HEK293 (cell line): ENCODE measurements at regions not wholly inside any gene's neighbourhood (a gene's known extent, or its start where the extent isn't known, plus 50 kb on each side); places are given as distances from the start of the nearest gene placed in this dataset.

Experiments used
- GLIS1 ChIP-seq: fragments of 450-650 bp; formaldehyde crosslinking; IDR thresholded peaks from 2 replicates; pipeline ENCODE4 v1.5.1; 2016; ENCODE audit warnings: missing biosample characterization, missing genetic modification characterization
- KLF16 ChIP-seq: fragments of 450-650 bp; formaldehyde crosslinking; IDR thresholded peaks from 2 replicates; pipeline ENCODE4 v1.5.1; 2017; ENCODE audit warnings: missing biosample characterization, missing genetic modification characterization
- KLF8 ChIP-seq: fragments of 450-650 bp; formaldehyde crosslinking; IDR thresholded peaks from 2 replicates; pipeline ENCODE4 v1.5.1; 2016; ENCODE audit warnings: missing biosample characterization, missing genetic modification characterization
- MYNN ChIP-seq: fragments of 450-650 bp; formaldehyde crosslinking; IDR thresholded peaks from 2 replicates; pipeline ENCODE4 v1.5.1; 2016; ENCODE audit warnings: missing biosample characterization, missing genetic modification characterization, borderline replicate concordance
- PBX3 ChIP-seq: sonication (generic); formaldehyde crosslinking; IDR thresholded peaks from 2 replicates; pipeline ENCODE4 v1.8.1; 2022; ENCODE audit warnings: mild to moderate bottlenecking, moderate library complexity, missing genetic modification reagents
- TCF7L2 ChIP-seq: IDR thresholded peaks from 2 replicates; pipeline ENCODE4 v1.6.1; 2011; ENCODE audit warnings: low read depth, mild to moderate bottlenecking, inconsistent platforms, low read length, moderate library complexity, borderline replicate concordance
- WT1 ChIP-seq: fragments of 450-650 bp; formaldehyde crosslinking; IDR thresholded peaks from 2 replicates; pipeline ENCODE4 v1.5.1; 2016; ENCODE audit warnings: missing biosample characterization, missing genetic modification characterization
- ZFP37 ChIP-seq: fragments of 450-650 bp; formaldehyde crosslinking; IDR thresholded peaks from 2 replicates; pipeline ENCODE4 v1.5.1; 2016; ENCODE audit warnings: missing biosample characterization, missing genetic modification characterization
- ZFP41 ChIP-seq: fragments of 450-650 bp; formaldehyde crosslinking; IDR thresholded peaks from 2 replicates; pipeline ENCODE4 v1.5.1; 2016; ENCODE audit warnings: missing biosample characterization, missing genetic modification characterization, borderline replicate concordance
- ZNF10 ChIP-seq: fragments of 450-650 bp; formaldehyde crosslinking; IDR thresholded peaks from 2 replicates; pipeline ENCODE4 v1.5.1; 2017; ENCODE audit warnings: missing biosample characterization, missing genetic modification characterization
- ZNF112 ChIP-seq: fragments of 450-650 bp; formaldehyde crosslinking; IDR thresholded peaks from 2 replicates; pipeline ENCODE4 v1.5.0; 2017; ENCODE audit warnings: missing biosample characterization, missing genetic modification characterization
- ZNF132 ChIP-seq: fragments of 450-650 bp; formaldehyde crosslinking; IDR thresholded peaks from 2 replicates; pipeline ENCODE4 v1.5.1; 2017; ENCODE audit warnings: missing biosample characterization, missing genetic modification characterization, borderline replicate concordance
- ZNF133 ChIP-seq: fragments of 450-650 bp; formaldehyde crosslinking; IDR thresholded peaks from 2 replicates; pipeline ENCODE4 v1.5.1; 2016; ENCODE audit warnings: missing biosample characterization, missing genetic modification characterization
- ZNF155 ChIP-seq: fragments of 450-650 bp; formaldehyde crosslinking; IDR thresholded peaks from 2 replicates; pipeline ENCODE4 v1.5.1; 2016; ENCODE audit warnings: missing biosample characterization, missing genetic modification characterization
- ZNF16 ChIP-seq: fragments of 450-650 bp; formaldehyde crosslinking; IDR thresholded peaks from 2 replicates; pipeline ENCODE4 v1.5.1; 2016; ENCODE audit warnings: low read depth, missing biosample characterization, missing genetic modification characterization
- ZNF202 ChIP-seq: fragments of 450-650 bp; formaldehyde crosslinking; IDR thresholded peaks from 2 replicates; pipeline ENCODE4 v1.5.1; 2016; ENCODE audit warnings: missing biosample characterization, missing genetic modification characterization, borderline replicate concordance
- ZNF211 ChIP-seq: fragments of 450-650 bp; formaldehyde crosslinking; IDR thresholded peaks from 2 replicates; pipeline ENCODE4 v1.5.1; 2016; ENCODE audit warnings: low read depth, missing biosample characterization, missing genetic modification characterization
- ZNF23 ChIP-seq: fragments of 450-650 bp; formaldehyde crosslinking; IDR thresholded peaks from 2 replicates; pipeline ENCODE4 v1.5.1; 2016; ENCODE audit warnings: missing biosample characterization, missing genetic modification characterization, borderline replicate concordance
- ZNF324 ChIP-seq: fragments of 450-650 bp; formaldehyde crosslinking; IDR thresholded peaks from 2 replicates; pipeline ENCODE4 v1.5.1; 2016; ENCODE audit warnings: missing biosample characterization, missing genetic modification characterization
- ZNF354C ChIP-seq: fragments of 450-650 bp; formaldehyde crosslinking; IDR thresholded peaks from 2 replicates; pipeline ENCODE4 v1.5.1; 2016; ENCODE audit warnings: missing biosample characterization, missing genetic modification characterization, low read depth, borderline replicate concordance
- ZNF488 ChIP-seq: fragments of 450-650 bp; formaldehyde crosslinking; IDR thresholded peaks from 2 replicates; pipeline ENCODE4 v1.5.1; 2016; ENCODE audit warnings: missing biosample characterization, missing genetic modification characterization
- ZNF585B ChIP-seq: fragments of 450-650 bp; formaldehyde crosslinking; IDR thresholded peaks from 2 replicates; pipeline ENCODE4 v1.5.1; 2016; ENCODE audit warnings: missing biosample characterization, missing genetic modification characterization
- ZNF610 ChIP-seq: fragments of 450-650 bp; formaldehyde crosslinking; IDR thresholded peaks from 2 replicates; pipeline ENCODE4 v1.5.1; 2016; ENCODE audit warnings: missing biosample characterization, missing genetic modification characterization, borderline replicate concordance
- ZNF660 ChIP-seq: fragments of 450-650 bp; IDR thresholded peaks from 2 replicates; pipeline ENCODE4 v1.5.1; 2018; ENCODE audit warnings: missing biosample characterization, mild to moderate bottlenecking, missing genetic modification characterization
- ZNF664 ChIP-seq: fragments of 450-650 bp; formaldehyde crosslinking; IDR thresholded peaks from 2 replicates; pipeline ENCODE4 v1.5.1; 2016; ENCODE audit warnings: missing biosample characterization, missing genetic modification characterization
- ZNF670 ChIP-seq: fragments of 450-650 bp; formaldehyde crosslinking; IDR thresholded peaks from 2 replicates; pipeline ENCODE4 v1.5.1; 2016; ENCODE audit warnings: missing biosample characterization, missing genetic modification characterization, low read depth
- ZNF830 ChIP-seq: fragments of 450-650 bp; IDR thresholded peaks from 2 replicates; pipeline ENCODE4 v1.5.0; 2018; ENCODE audit warnings: missing biosample characterization, missing genetic modification characterization, low read depth, mild to moderate bottlenecking, moderate library complexity
- ZSCAN23 ChIP-seq: fragments of 450-650 bp; formaldehyde crosslinking; IDR thresholded peaks from 2 replicates; pipeline ENCODE4 v1.5.1; 2016; ENCODE audit warnings: missing biosample characterization, missing genetic modification characterization
- ZSCAN30 ChIP-seq: fragments of 450-650 bp; IDR thresholded peaks from 2 replicates; pipeline ENCODE4 v1.5.1; 2018; ENCODE audit warnings: missing biosample characterization, mild to moderate bottlenecking, missing genetic modification characterization, moderate library complexity
- ZXDB ChIP-seq: fragments of 450-650 bp; formaldehyde crosslinking; IDR thresholded peaks from 2 replicates; pipeline ENCODE4 v1.5.1; 2016; ENCODE audit warnings: missing biosample characterization, missing genetic modification characterization
- TF ChIP-seq, protein P1 (sequence below): fragments of 450-650 bp; formaldehyde crosslinking; IDR thresholded peaks from 2 replicates; pipeline ENCODE4; 2016; ENCODE audit warnings: missing biosample characterization, missing genetic modification characterization
- TF ChIP-seq, protein P2 (sequence below): IDR thresholded peaks from 2 replicates; pipeline ENCODE4 v1.6.1; 2011; ENCODE audit warnings: mild to moderate bottlenecking, low read depth, low read length, borderline replicate concordance
- TF ChIP-seq, protein P3 (sequence below): fragments of 450-650 bp; formaldehyde crosslinking; IDR thresholded peaks from 2 replicates; pipeline ENCODE4 v1.5.1; 2016; ENCODE audit warnings: missing biosample characterization, missing genetic modification characterization
- TF ChIP-seq, protein P4 (sequence below): fragments of 450-650 bp; IDR thresholded peaks from 2 replicates; pipeline ENCODE4 v1.5.1; 2018; ENCODE audit warnings: missing biosample characterization, mild to moderate bottlenecking, missing genetic modification characterization

GRCh38 chr9:86732514-86733171, 214.7 kb downstream of the GAS1 start (continued):
- TF ChIP-seq TCF7L2: no peak
- TF ChIP-seq, protein P1, sequence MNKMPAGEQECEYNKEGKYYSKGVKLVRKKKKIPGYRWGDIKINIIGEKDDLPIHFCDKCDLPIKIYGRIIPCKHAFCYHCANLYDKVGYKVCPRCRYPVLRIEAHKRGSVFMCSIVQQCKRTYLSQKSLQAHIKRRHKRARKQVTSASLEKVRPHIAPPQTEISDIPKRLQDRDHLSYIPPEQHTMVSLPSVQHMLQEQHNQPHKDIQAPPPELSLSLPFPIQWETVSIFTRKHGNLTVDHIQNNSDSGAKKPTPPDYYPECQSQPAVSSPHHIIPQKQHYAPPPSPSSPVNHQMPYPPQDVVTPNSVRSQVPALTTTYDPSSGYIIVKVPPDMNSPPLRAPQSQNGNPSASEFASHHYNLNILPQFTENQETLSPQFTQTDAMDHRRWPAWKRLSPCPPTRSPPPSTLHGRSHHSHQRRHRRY (tag by site-specific recombination): no peak
- no peak for TF ChIP-seq ZNF211 (tag by site-specific recombination)
- peak; percentile 90 for TF ChIP-seq KLF8 (tag by site-specific recombination)
- TF ChIP-seq, protein P2, sequence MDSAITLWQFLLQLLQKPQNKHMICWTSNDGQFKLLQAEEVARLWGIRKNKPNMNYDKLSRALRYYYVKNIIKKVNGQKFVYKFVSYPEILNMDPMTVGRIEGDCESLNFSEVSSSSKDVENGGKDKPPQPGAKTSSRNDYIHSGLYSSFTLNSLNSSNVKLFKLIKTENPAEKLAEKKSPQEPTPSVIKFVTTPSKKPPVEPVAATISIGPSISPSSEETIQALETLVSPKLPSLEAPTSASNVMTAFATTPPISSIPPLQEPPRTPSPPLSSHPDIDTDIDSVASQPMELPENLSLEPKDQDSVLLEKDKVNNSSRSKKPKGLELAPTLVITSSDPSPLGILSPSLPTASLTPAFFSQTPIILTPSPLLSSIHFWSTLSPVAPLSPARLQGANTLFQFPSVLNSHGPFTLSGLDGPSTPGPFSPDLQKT: no peak
- no peak for TF ChIP-seq ZSCAN30 (tag by site-specific recombination)
- peak; percentile 84 for TF ChIP-seq GLIS1 (tag by site-specific recombination)
- TF ChIP-seq ZNF324 (tag by site-specific recombination): peak; percentile 69; the same call in 1 of the 2 replicates
- peak; percentile 61; the same call in 1 of the 2 replicates for TF ChIP-seq ZNF488 (tag by site-specific recombination)
- TF ChIP-seq ZNF610: no peak
- TF ChIP-seq ZXDB: peak; percentile 81
- TF ChIP-seq ZNF670 (tag by site-specific recombination): no peak
- TF ChIP-seq ZFP37 (tag by site-specific recombination): peak; percentile 70; the same call in 1 of the 2 replicates
- no peak for TF ChIP-seq KLF16 (tag by site-specific recombination)
- TF ChIP-seq ZSCAN23 (tag by site-specific recombination): peak; percentile 31; the same call in 1 of the 2 replicates
- no peak for TF ChIP-seq ZNF202
- TF ChIP-seq ZNF155 (tag by site-specific recombination): no peak
- TF ChIP-seq ZNF354C (tag by site-specific recombination): no peak
- TF ChIP-seq ZNF132 (tag by site-specific recombination): no peak
- no peak; the same call in 1 of the 2 replicates for TF ChIP-seq WT1 (tag by site-specific recombination)
- TF ChIP-seq ZFP41 (tag by site-specific recombination): no peak
- TF ChIP-seq ZNF585B: no peak
- no peak for TF ChIP-seq ZNF133 (tag by site-specific recombination)
- TF ChIP-seq ZNF16 (tag by site-specific recombination): no peak
- TF ChIP-seq ZNF664 (tag by site-specific recombination): no peak
- no peak for TF ChIP-seq PBX3 (CRISPR knock-in tag)
- TF ChIP-seq ZNF830 (tag by site-specific recombination): no peak
- TF ChIP-seq, protein P3, sequence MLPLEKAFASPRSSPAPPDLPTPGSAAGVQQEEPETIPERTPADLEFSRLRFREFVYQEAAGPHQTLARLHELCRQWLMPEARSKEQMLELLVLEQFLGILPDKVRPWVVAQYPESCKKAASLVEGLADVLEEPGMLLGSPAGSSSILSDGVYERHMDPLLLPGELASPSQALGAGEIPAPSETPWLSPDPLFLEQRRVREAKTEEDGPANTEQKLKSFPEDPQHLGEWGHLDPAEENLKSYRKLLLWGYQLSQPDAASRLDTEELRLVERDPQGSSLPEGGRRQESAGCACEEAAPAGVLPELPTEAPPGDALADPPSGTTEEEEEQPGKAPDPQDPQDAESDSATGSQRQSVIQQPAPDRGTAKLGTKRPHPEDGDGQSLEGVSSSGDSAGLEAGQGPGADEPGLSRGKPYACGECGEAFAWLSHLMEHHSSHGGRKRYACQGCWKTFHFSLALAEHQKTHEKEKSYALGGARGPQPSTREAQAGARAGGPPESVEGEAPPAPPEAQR (tag by site-specific recombination): no peak
- no peak for TF ChIP-seq ZNF23
- TF ChIP-seq ZNF10 (tag by site-specific recombination): peak; percentile 79; the same call in 1 of the 2 replicates
- TF ChIP-seq MYNN: 0 out of 2 replicates have a peak, but pooled peaks have one; percentile 59
- peak; percentile 87 for TF ChIP-seq ZNF660 (tag by site-specific recombination)
- TF ChIP-seq, protein P4, sequence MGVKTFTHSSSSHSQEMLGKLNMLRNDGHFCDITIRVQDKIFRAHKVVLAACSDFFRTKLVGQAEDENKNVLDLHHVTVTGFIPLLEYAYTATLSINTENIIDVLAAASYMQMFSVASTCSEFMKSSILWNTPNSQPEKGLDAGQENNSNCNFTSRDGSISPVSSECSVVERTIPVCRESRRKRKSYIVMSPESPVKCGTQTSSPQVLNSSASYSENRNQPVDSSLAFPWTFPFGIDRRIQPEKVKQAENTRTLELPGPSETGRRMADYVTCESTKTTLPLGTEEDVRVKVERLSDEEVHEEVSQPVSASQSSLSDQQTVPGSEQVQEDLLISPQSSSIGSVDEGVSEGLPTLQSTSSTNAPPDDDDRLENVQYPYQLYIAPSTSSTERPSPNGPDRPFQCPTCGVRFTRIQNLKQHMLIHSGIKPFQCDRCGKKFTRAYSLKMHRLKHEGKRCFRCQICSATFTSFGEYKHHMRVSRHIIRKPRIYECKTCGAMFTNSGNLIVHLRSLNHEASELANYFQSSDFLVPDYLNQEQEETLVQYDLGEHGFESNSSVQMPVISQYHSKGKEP (tag by site-specific recombination): peak; percentile 59
- TF ChIP-seq ZNF112: no peak
